HPDE6-E6E7 (cell line): ENCODE measurements at regions not wholly inside any gene's neighbourhood (a gene's known extent, or its start where the extent isn't known, plus 50 kb on each side); places are given as distances from the start of the nearest gene placed in this dataset.

ENCODE experiments used
- DNase-seq: peaks from one replicate; pipeline ENCODE4 v3.0.0; 2011; ENCODE audit warnings: missing footprints; ENCODE audit errors: extremely low spot score

GRCh38 chr9:121550041-121550440 is 50.4 kb upstream of the GGTA1 start:
- DNase-seq: no peak

GRCh38 chr9:121550569-121551512 is 51.2 kb upstream of the GGTA1 start:
- DNase-seq: peak; percentile 59

DNA sequence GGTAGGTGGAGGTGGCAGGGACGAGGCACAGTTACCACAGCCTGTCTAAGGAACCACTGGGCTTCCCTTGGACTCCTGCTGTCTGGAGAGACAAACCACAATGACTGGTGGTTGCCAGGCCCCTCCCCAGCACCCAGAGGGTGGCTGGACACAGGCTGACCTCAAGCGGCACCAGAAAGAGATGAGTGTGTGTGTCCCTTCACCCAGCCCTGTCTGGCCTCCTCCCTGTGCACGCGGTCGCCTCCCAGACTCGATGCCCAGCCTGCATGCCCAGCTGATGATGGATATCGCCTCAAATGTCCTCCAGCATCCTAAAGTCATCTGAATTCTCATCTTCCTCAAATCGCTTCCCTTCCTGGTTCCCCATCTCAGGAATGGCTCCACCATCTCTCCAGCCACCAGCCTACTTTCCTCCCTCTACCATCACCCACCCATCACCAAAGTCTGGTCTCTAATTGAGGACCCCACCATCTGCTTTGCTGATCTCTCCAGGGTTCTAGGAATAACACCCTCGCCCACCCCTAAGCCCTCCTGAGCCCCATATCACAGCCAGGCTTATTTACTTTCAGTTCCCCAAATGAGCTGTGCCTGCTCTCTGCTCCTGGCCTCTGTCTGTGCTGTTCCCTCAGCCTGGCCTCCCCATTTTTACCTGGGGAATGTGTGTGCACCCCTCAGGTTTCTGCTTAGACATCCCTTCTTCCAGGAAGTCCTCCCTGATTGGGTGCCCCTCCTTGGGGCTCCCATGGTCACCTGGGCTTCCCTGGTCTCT is 52.5 kb upstream of the GGTA1 start:
- no peak for DNase-seq

GRCh38 chr9:121556082-121556481 is 56.4 kb upstream of the GGTA1 start:
- DNase-seq: no peak

GRCh38 chr9:121556580-121556979 is 56.9 kb upstream of the GGTA1 start:
- DNase-seq: peak; percentile 49

- peak; percentile 73 for DNase-seq
These were observed 58.2 kb upstream of the GGTA1 start for GRCh38 chr9:121557581-121558447.

- DNase-seq: no peak
These were observed 58.8 kb upstream of the GGTA1 start for GRCh38 chr9:121558473-121558872.

GRCh38 chr9:121559183-121559582 is 59.5 kb upstream of the GGTA1 start:
- no peak for DNase-seq

GRCh38 chr9:121560921-121561320 is 61.3 kb upstream of the GGTA1 start:
- no peak for DNase-seq

GRCh38 chr9:121561385-121562222 is 62.0 kb upstream of the GGTA1 start:
- no peak for DNase-seq

DNA sequence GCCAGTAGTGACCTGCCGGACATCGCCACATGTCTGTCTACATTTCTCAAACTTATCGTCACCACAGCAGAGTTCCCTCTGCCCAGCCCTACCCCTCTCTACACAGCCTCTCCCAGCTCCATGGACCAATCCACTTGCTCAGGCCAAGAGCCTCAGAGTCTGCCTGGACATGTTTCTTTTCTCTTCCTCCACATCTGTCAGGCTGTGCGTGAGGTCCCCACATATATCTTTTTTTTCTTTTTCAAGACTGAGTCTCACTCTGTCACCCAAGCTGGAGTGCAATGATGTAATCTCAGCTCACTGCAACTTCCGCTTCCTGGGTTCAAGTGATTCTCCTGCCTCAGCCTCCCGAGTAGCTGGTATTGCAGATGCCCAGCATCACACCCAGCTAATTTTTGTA is 62.7 kb upstream of the GGTA1 start:
- peak; percentile 63 for DNase-seq

GRCh38 chr9:121563425-121563824 is 63.8 kb upstream of the GGTA1 start:
- DNase-seq: no peak

DNA sequence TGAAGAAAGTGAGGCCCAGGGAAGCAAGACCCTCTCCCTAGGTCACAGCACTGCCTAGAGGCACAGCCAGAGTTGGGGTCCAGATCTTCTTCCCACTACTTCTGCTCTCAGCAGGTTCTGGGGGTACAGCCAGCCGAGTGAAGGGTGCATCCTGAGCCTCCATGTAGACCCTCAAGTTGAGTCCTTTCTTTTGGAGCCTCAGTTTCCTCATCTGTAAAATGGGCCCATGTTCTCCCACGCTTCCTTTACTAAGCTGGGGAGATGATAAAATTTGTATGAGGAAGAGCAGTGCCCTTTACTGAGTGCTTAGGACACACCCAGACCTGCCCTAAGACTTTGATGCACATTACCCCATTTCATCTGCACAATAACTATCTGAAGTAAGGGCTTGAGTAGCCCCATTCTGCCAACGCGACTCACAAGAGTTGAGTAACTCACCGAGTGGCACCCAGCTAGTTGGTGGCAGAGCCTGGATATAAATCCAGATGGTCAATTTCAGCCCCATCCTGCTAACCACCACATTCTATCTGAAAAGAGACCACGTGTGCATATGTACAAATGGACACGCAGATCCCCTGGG is 64.3 kb upstream of the GGTA1 start:
- no peak for DNase-seq

- peak; percentile 60 for DNase-seq
These were observed 65.0 kb upstream of the GGTA1 start for GRCh38 chr9:121564504-121565260.

GRCh38 chr9:121566481-121567465 is 67.1 kb upstream of the GGTA1 start:
- DNase-seq: no peak

DNA sequence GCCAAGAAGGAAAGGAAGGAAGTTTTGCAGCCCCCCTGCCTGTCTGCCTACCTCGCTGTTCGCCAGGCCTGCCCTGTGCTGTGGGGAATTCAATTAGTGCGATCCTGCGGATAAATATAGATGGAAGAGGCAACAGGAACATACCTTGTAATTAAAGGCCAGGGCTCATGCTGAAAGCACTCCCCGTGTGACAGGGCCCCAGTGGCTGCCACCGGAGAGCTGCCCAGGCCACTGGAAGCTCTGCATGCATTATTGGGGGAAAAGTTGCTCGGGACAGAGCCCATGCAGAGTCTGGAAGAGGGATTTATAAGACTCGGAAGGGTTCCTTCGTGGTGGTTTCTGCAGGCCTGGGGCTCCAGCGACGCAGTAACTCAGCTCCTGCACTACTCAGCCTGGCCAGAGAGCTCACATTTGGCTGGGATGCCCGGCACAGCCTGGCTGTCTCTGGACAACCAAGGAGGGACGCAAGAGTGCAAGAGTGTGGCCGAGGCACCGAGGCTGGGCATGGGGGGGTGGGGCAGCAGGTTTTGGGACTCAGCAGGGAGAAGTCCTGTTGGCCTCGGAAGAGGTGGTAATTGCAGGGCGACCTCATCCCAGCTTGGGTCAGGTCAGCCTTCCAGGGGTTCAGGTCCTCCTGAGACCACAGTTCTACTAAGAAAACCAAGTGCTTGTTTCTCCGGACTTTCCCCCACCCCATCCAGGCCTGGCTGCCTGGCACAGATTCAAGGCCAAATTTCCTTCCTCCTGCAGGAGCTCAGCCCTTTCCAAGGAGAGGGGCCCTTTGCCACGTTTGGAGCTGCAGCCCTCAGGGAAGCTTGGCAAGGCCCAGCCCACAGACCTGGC is 68.1 kb upstream of the GGTA1 start:
- no peak for DNase-seq
